Transverse colon (tissue), 4 donors: ENCODE measurements at regions not wholly inside any gene's neighbourhood (a gene's known extent, or its start where the extent isn't known, plus 50 kb on each side); places are given as distances from the start of the nearest gene placed in this dataset.

Source experiments
- DNase-seq: peaks from one replicate; pipeline ENCODE4 v3.0.0-alpha.2; 2019
- H3K27ac ChIP-seq, 4 donors: fragments of 200-600 bp; sonication (generic); 2 replicates each; pipeline ENCODE4 v1.5.1; 2016 to 2018; ENCODE audit warnings: inconsistent platforms in 4 of 4
- H3K27me3 ChIP-seq: fragments of 200-600 bp; sonication (generic); 2 replicates; pipeline ENCODE4 v1.5.1; 2017; ENCODE audit warnings: inconsistent platforms
- H3K36me3 ChIP-seq, 4 donors: fragments of 200-600 bp; sonication (generic); 2 replicates each; pipeline ENCODE4 v1.5.1; 2017 to 2019; ENCODE audit warnings: inconsistent platforms in 4 of 4
- H3K4me1 ChIP-seq, 4 donors: fragments of 200-600 bp; sonication (generic); 2 replicates each; pipeline ENCODE4 v1.5.1; 2017 to 2020; ENCODE audit warnings: inconsistent platforms in 4 of 4
- H3K4me3 ChIP-seq, 4 donors: fragments of 200-600 bp; sonication (generic); 1 replicate in 1 of 4; 2 replicates in 3 of 4; pipeline versions ENCODE4 v1.5.1 to v1.6.1; 2017 to 2019; ENCODE audit warnings: inconsistent platforms in 4 of 4
- H3K9me3 ChIP-seq, 2 donors: fragments of 200-600 bp; sonication (generic); 2 replicates each; pipeline ENCODE4 v1.5.1; 2017 to 2019; ENCODE audit warnings: inconsistent platforms in 2 of 2
- CTCF ChIP-seq, 5 experiments: fragments of 200-600 bp in 3 of 5; fragments of 450-650 bp in 2 of 5; sonication (generic) in 3 of 5; IDR thresholded peaks; 1 replicate in 2 of 5; 2 replicates in 3 of 5; pipeline ENCODE4 v1.5.1; 2016 to 2017; ENCODE audit warnings: antibody characterized with exemption in 5 of 5, inconsistent platforms in 3 of 5, mild to moderate bottlenecking in 2 of 5, moderate library complexity in 1 of 5
- EP300 ChIP-seq: sonication (generic); formaldehyde crosslinking; IDR thresholded peaks from one replicate; pipeline ENCODE4 v1.6.1; 2017; ENCODE audit warnings: antibody characterized with exemption, low read depth
- POLR2A ChIP-seq: fragments of 450-650 bp; IDR thresholded peaks from one replicate; pipeline ENCODE4 v1.6.1; 2016; ENCODE audit warnings: antibody characterized with exemption, mild to moderate bottlenecking, moderate library complexity
- POLR2AphosphoS5 ChIP-seq, 3 donors: sonication (generic); formaldehyde crosslinking; IDR thresholded peaks; one replicate each; pipeline ENCODE4 v1.6.1; 2016; ENCODE audit warnings: antibody characterized with exemption in 3 of 3
- WGBS, 2 donors: methylation state at CpG; one replicate each; pipeline ENCODE4 v1.1.5; 2018; ENCODE audit warnings: low coverage in 1 of 2; 5-methylcytosine and 5-hydroxymethylcytosine counted together
- in situ Hi-C, 4 donors: fragments of 200-750 bp; cut with MboI; loops; one replicate each; pipeline versions ENCODE4 v1.15.0 to v1.15.1; 2017; ENCODE audit warnings: low sequenced_read_pairs in 3 of 4, low pct_ligation_motif_present in 1 of 4, low pct_unique_long_range_greater_than_20kb in 1 of 4
- intact Hi-C: fragments of 100-400 bp; cut with DNase I; formaldehyde crosslinking; loops from one replicate; pipeline ENCODE4 v1.15.1; 2023; ENCODE audit warnings: low total_unique reads

GRCh38 chr19:29029268-29029958, 183.5 kb downstream of the UQCRFS1 start:
- no peak overlapping the region for H3K4me3 ChIP-seq
- H3K27me3 ChIP-seq: no peaks in the 10 kb centered on the region
- H3K4me1 ChIP-seq: no peaks in the 10 kb centered on the region
- H3K36me3 ChIP-seq: no peaks in the 10 kb centered on the region
- H3K27ac ChIP-seq: no peak overlapping the region
- intact Hi-C loops: no loop called here
- no peaks in the 10 kb centered on the region for H3K9me3 ChIP-seq
- DNase-seq: no peak
- in situ Hi-C loops: no loop called here
- WGBS, 2 donors: 73 to 74% methylated on average over 7 to 11 of the region's 11 CpGs
- TF ChIP-seq POLR2AphosphoS5 (IDR thresholded peaks at IDR 0.05) (no peak), EP300 (no peak), CTCF (IDR thresholded peaks at IDR 0.05) (no peak), POLR2A (no peak)

- intact Hi-C loops (no loop called here), in situ Hi-C loops (no loop called here)
- DNase-seq: no peak
- H3K4me3 ChIP-seq: no peak overlapping the region
- no peaks in the 10 kb centered on the region for H3K4me1 ChIP-seq
- TF ChIP-seq EP300 (no peak), POLR2AphosphoS5 (IDR thresholded peaks at IDR 0.05) (no peak), POLR2A (no peak), CTCF (IDR thresholded peaks at IDR 0.05) (no peak)
- no peak overlapping the region for H3K27ac ChIP-seq
- H3K36me3 ChIP-seq: no peaks in the 10 kb centered on the region
- no peaks in the 10 kb centered on the region for H3K27me3 ChIP-seq
- WGBS, 2 donors: 31 to 58% methylated on average over 3 to 8 of the region's 8 CpGs
- no peaks in the 10 kb centered on the region for H3K9me3 ChIP-seq
These were observed 190.4 kb downstream of the UQCRFS1 start for GRCh38 chr19:29022599-29022998.

- H3K27ac ChIP-seq: no peak overlapping the region
- intact Hi-C loops (no loop called here), in situ Hi-C loops (no loop called here)
- 81% methylated on average over 10 of the region's 10 CpGs; no CpG with 5 or more reads in 1 of the 2 donors for WGBS, 2 donors
- H3K9me3 ChIP-seq: no peaks in the 10 kb centered on the region
- no peaks in the 10 kb centered on the region for H3K4me1 ChIP-seq
- TF ChIP-seq POLR2A (no peak), EP300 (no peak), POLR2AphosphoS5 (IDR thresholded peaks at IDR 0.05) (no peak), CTCF (IDR thresholded peaks at IDR 0.05) (no peak)
- DNase-seq: no peak
- no peaks in the 10 kb centered on the region for H3K36me3 ChIP-seq
- no peak overlapping the region for H3K4me3 ChIP-seq
- no peaks in the 10 kb centered on the region for H3K27me3 ChIP-seq
These were observed 190.8 kb downstream of the UQCRFS1 start for GRCh38 chr19:29022165-29022564.

GRCh38 chr19:29021232-29021916, 191.6 kb downstream of the UQCRFS1 start:
- WGBS, 2 donors: 75 to 79% methylated on average over 5 to 16 of the region's 16 CpGs
- in situ Hi-C loops (no loop called here), intact Hi-C loops (no loop called here)
- H3K27me3 ChIP-seq: no peaks in the 10 kb centered on the region
- no peaks in the 10 kb centered on the region for H3K36me3 ChIP-seq
- H3K9me3 ChIP-seq: no peaks in the 10 kb centered on the region
- H3K4me3 ChIP-seq: no peak overlapping the region
- no peak for TF ChIP-seq POLR2AphosphoS5 (IDR thresholded peaks at IDR 0.05)
- TF ChIP-seq POLR2A: no peak
- TF ChIP-seq CTCF (IDR thresholded peaks at IDR 0.05): no peak
- TF ChIP-seq EP300: no peak
- no peaks in the 10 kb centered on the region for H3K4me1 ChIP-seq
- H3K27ac ChIP-seq: no peak overlapping the region
- DNase-seq: no peak
